Transverse colon (tissue), 4 donors: ENCODE measurements at regions not wholly inside any gene's neighbourhood (a gene's known extent, or its start where the extent isn't known, plus 50 kb on each side); places are given as distances from the start of the nearest gene placed in this dataset.

Experiments used
- EP300 ChIP-seq: sonication (generic); formaldehyde crosslinking; IDR thresholded peaks from one replicate; pipeline ENCODE4 v1.6.1; 2017; ENCODE audit warnings: antibody characterized with exemption, low read depth
- POLR2AphosphoS5 ChIP-seq, 3 donors: sonication (generic); formaldehyde crosslinking; IDR thresholded peaks; one replicate each; pipeline ENCODE4 v1.6.1; 2016; ENCODE audit warnings: antibody characterized with exemption in 3 of 3
- TF ChIP-seq, protein P1 (sequence below), 5 experiments: fragments of 200-600 bp in 3 of 5; fragments of 450-650 bp in 2 of 5; sonication (generic) in 3 of 5; IDR thresholded peaks; 1 replicate in 2 of 5; 2 replicates in 3 of 5; pipeline ENCODE4 v1.5.1; 2016 to 2017; ENCODE audit warnings: antibody characterized with exemption in 5 of 5, inconsistent platforms in 3 of 5, mild to moderate bottlenecking in 2 of 5, moderate library complexity in 1 of 5

DNA sequence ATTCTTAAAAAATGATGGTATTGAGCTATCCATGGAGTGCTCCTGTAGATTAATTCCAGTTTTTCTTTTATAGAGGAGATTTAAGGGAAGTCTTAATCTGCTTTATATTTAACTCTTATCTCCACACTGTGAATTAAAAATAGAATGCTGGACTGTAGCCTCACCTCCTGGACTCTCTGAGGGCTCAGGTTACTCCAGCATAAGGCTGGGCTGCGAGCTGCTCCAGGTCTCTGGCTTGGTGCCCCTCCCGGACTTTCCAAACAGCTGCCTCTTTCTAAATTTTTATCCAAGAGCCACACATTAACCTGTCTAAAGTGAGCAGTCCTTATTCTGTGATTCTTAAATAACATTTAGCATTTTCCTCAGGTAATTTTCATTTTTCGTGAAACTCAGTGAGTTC, 218.7 kb upstream of the JADE1 start:
- TF ChIP-seq, protein P1, sequence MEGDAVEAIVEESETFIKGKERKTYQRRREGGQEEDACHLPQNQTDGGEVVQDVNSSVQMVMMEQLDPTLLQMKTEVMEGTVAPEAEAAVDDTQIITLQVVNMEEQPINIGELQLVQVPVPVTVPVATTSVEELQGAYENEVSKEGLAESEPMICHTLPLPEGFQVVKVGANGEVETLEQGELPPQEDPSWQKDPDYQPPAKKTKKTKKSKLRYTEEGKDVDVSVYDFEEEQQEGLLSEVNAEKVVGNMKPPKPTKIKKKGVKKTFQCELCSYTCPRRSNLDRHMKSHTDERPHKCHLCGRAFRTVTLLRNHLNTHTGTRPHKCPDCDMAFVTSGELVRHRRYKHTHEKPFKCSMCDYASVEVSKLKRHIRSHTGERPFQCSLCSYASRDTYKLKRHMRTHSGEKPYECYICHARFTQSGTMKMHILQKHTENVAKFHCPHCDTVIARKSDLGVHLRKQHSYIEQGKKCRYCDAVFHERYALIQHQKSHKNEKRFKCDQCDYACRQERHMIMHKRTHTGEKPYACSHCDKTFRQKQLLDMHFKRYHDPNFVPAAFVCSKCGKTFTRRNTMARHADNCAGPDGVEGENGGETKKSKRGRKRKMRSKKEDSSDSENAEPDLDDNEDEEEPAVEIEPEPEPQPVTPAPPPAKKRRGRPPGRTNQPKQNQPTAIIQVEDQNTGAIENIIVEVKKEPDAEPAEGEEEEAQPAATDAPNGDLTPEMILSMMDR (IDR thresholded peaks at IDR 0.05), result no peak
- TF ChIP-seq EP300 (no peak), POLR2AphosphoS5 (IDR thresholded peaks at IDR 0.05) (no peak)
